ENCODE measurements at regions not wholly inside any gene's neighbourhood (a gene's known extent, or its start where the extent isn't known, plus 50 kb on each side); places are given as distances from the start of the nearest gene placed in this dataset.

DNA sequence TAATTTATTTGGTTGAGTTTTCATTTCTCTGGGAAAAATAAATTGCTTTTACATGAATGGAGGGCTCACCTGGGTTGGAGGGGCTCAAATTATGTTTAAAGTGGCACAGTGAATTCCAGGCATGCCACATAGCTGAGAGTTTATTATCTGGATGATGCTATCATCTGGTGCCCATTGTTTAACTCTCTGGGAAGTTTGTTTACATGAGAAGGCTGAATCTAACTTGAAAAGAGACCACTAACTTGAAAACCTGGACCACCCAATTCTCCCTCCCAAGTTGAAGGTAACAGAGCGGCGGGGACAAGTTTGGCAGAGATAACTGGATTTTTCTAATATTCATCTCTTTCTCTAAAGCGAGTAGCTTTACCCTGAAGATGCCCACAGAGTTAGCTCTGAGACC, 321.5 kb upstream of the GHITM start:
- H3K36me3 ChIP-seq (ENCODE audit: insufficient read depth): no peaks in the 10 kb centered on the region
- no peaks in the 10 kb centered on the region for H4K20me1 ChIP-seq (ENCODE audit: insufficient read depth)
- H3K4me2 ChIP-seq: no peak overlapping the region
- no peaks in the 10 kb centered on the region for H3K4me1 ChIP-seq (ENCODE audit: low read depth, poor library complexity, severe bottlenecking)
- TF ChIP-seq, protein P1, sequence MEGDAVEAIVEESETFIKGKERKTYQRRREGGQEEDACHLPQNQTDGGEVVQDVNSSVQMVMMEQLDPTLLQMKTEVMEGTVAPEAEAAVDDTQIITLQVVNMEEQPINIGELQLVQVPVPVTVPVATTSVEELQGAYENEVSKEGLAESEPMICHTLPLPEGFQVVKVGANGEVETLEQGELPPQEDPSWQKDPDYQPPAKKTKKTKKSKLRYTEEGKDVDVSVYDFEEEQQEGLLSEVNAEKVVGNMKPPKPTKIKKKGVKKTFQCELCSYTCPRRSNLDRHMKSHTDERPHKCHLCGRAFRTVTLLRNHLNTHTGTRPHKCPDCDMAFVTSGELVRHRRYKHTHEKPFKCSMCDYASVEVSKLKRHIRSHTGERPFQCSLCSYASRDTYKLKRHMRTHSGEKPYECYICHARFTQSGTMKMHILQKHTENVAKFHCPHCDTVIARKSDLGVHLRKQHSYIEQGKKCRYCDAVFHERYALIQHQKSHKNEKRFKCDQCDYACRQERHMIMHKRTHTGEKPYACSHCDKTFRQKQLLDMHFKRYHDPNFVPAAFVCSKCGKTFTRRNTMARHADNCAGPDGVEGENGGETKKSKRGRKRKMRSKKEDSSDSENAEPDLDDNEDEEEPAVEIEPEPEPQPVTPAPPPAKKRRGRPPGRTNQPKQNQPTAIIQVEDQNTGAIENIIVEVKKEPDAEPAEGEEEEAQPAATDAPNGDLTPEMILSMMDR (conservative IDR thresholded peaks at IDR 0.05; ENCODE audit: low read depth, low read length): no peak
- no peaks in the 10 kb centered on the region for H3K27me3 ChIP-seq (ENCODE audit: insufficient read depth, low read depth)
- H3K27ac ChIP-seq: no peak overlapping the region
- no peak overlapping the region for H3K4me3 ChIP-seq (IDR thresholded peaks at IDR 0.05; ENCODE audit: insufficient read depth, low read depth, low read length)
- H2AFZ ChIP-seq (ENCODE audit: low read depth): no peak overlapping the region
- H3K79me2 ChIP-seq (ENCODE audit: insufficient read depth, low read depth): no peaks in the 10 kb centered on the region
- H3K9ac ChIP-seq: no peak overlapping the region

DNA sequence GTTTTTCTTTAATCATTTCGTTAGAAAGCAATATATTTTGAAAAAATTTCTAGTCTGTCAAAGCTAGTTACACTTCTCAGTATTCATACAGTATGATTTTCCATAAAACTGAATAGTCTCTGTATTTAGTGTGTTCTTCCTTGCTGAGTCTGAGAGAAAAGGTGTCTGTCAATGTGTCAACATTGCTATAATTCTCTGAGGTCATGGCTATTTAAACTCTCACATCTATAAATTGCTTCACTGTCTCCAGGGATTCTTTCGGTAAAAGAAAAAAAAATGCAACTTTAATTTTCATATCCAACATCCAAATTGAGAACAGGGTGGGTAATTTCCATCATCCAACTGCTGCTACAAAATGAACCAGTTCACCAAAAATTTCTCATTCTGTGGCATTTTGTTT, 319.7 kb upstream of the GHITM start:
- Histone ChIP-seq H3K4me1 (ENCODE audit: low read depth, poor library complexity, severe bottlenecking) (no peaks in the 10 kb centered on the region), H3K4me2 (no peak overlapping the region), H3K36me3 (ENCODE audit: insufficient read depth) (no peaks in the 10 kb centered on the region), H3K4me3 (IDR thresholded peaks at IDR 0.05; ENCODE audit: insufficient read depth, low read depth, low read length) (no peak overlapping the region), H3K27me3 (ENCODE audit: insufficient read depth, low read depth) (no peaks in the 10 kb centered on the region), H2AFZ (ENCODE audit: low read depth) (no peak overlapping the region), H3K27ac (no peak overlapping the region), H3K79me2 (ENCODE audit: insufficient read depth, low read depth) (no peaks in the 10 kb centered on the region), H4K20me1 (ENCODE audit: insufficient read depth) (no peaks in the 10 kb centered on the region), H3K9ac (no peak overlapping the region)
- TF ChIP-seq, protein P1 (conservative IDR thresholded peaks at IDR 0.05; ENCODE audit: low read depth, low read length): no peak

DNA sequence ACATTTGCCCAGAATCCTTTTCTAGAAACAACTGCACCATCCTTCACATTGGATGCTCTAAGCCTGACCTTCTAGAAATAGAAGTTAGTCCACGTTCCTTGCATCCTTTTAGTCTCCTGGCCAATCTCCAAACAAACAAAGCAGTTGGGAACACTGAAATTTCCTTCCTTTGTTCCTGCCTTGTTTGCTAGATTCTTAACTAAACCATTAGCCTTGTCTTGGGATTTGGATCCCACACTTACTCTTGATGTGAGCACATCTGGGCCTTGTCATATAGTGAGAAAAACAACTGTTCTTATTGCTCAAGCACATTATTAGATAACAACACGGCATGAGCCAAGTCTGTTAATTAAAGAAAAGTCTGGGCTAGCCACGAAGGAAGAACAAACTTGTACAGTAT, 319.3 kb upstream of the GHITM start:
- H3K4me1 ChIP-seq (ENCODE audit: low read depth, poor library complexity, severe bottlenecking): no peaks in the 10 kb centered on the region
- H3K36me3 ChIP-seq (ENCODE audit: insufficient read depth): no peaks in the 10 kb centered on the region
- no peaks in the 10 kb centered on the region for H3K27me3 ChIP-seq (ENCODE audit: insufficient read depth, low read depth)
- H3K27ac ChIP-seq: no peak overlapping the region
- H3K9ac ChIP-seq: no peak overlapping the region
- no peak overlapping the region for H3K4me2 ChIP-seq
- H4K20me1 ChIP-seq (ENCODE audit: insufficient read depth): no peaks in the 10 kb centered on the region
- H3K4me3 ChIP-seq (IDR thresholded peaks at IDR 0.05; ENCODE audit: insufficient read depth, low read depth, low read length): no peak overlapping the region
- no peaks in the 10 kb centered on the region for H3K79me2 ChIP-seq (ENCODE audit: insufficient read depth, low read depth)
- no peak overlapping the region for H2AFZ ChIP-seq (ENCODE audit: low read depth)
- TF ChIP-seq, protein P1 (conservative IDR thresholded peaks at IDR 0.05; ENCODE audit: low read depth, low read length): no peak

DNA sequence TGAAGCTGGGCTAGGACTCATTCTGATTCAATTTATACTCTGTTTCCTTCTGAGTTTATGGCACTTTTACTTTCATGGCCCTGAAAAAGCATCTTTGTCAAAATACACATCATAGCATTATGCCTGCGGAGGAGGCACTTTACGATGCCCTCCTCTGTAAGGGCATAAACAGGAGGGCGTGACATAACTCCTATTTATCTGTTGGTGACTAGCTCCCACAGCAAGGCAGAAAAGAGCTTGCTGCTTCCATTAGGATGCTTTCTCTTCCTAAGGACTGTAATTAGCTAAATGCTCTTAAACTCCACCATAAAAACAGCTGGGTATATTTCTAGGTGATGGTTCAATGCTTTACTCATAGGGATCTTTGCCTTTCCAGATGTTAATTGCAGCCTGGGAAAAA, 315.2 kb upstream of the GHITM start:
- H3K4me1 ChIP-seq (ENCODE audit: low read depth, poor library complexity, severe bottlenecking): no peaks in the 10 kb centered on the region
- H3K4me2 ChIP-seq: no peak overlapping the region
- H4K20me1 ChIP-seq (ENCODE audit: insufficient read depth): no peaks in the 10 kb centered on the region
- no peak overlapping the region for H2AFZ ChIP-seq (ENCODE audit: low read depth)
- TF ChIP-seq, protein P1 (conservative IDR thresholded peaks at IDR 0.05; ENCODE audit: low read depth, low read length): no peak
- no peaks in the 10 kb centered on the region for H3K27me3 ChIP-seq (ENCODE audit: insufficient read depth, low read depth)
- H3K36me3 ChIP-seq (ENCODE audit: insufficient read depth): no peaks in the 10 kb centered on the region
- H3K27ac ChIP-seq: no peak overlapping the region
- no peaks in the 10 kb centered on the region for H3K79me2 ChIP-seq (ENCODE audit: insufficient read depth, low read depth)
- no peak overlapping the region for H3K4me3 ChIP-seq (IDR thresholded peaks at IDR 0.05; ENCODE audit: insufficient read depth, low read depth, low read length)
- no peak overlapping the region for H3K9ac ChIP-seq

DNA sequence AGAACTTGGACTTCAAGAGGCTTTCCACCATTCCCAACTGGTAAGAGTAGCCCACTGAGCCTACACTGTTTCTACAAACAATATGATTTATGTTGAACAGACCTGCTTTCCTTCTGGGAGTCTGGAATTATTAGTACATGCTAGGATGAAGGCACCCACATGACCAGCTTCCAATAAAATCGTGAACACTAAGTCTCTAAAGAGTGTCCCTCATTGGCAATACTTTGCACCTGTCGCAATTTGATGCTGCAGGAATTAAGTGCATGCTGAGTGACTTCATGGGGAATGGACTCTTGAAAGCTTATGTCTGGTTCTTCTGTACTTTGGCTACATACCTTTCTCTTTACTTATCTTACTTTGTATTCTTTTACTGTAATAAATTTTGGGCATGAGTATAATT, 305.2 kb upstream of the GHITM start:
- no peaks in the 10 kb centered on the region for H3K79me2 ChIP-seq (ENCODE audit: insufficient read depth, low read depth)
- no peak overlapping the region for H2AFZ ChIP-seq (ENCODE audit: low read depth)
- H3K27ac ChIP-seq: no peak overlapping the region
- TF ChIP-seq, protein P1 (conservative IDR thresholded peaks at IDR 0.05; ENCODE audit: low read depth, low read length): no peak
- H3K4me3 ChIP-seq (IDR thresholded peaks at IDR 0.05; ENCODE audit: insufficient read depth, low read depth, low read length): no peak overlapping the region
- no peaks in the 10 kb centered on the region for H3K4me1 ChIP-seq (ENCODE audit: low read depth, poor library complexity, severe bottlenecking)
- H3K4me2 ChIP-seq: no peak overlapping the region
- H4K20me1 ChIP-seq (ENCODE audit: insufficient read depth): no peaks in the 10 kb centered on the region
- H3K36me3 ChIP-seq (ENCODE audit: insufficient read depth): no peaks in the 10 kb centered on the region
- H3K27me3 ChIP-seq (ENCODE audit: insufficient read depth, low read depth): no peaks in the 10 kb centered on the region
- no peak overlapping the region for H3K9ac ChIP-seq

Measured in KMS-11 (cell line).